ENCODE measurements at regions not wholly inside any gene's neighbourhood (a gene's known extent, or its start where the extent isn't known, plus 50 kb on each side); places are given as distances from the start of the nearest gene placed in this dataset.

DNA sequence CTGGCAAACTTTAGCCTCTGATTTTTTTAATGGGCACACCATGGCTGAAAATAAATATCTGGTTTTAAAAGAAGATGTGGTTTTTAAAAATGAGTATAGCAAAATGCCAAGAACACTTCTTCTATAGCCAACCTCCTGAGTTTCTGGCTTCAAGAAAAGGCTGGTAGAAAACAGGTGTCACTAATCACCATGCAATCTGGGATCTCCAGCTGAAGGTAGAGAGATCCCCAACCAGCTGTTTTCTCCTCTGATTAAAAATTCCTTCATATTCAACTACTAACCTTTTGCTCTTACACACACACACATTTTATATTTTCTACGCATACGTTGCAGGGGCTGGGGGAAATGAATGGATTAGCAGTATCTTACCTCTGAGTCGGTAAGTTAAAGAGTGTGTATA, 279.6 kb upstream of the ROBO2 start:
- BruUV-seq (replicated peaks): no TSS peak
- no peak for DNase-seq
- TF ChIP-seq, protein P1, sequence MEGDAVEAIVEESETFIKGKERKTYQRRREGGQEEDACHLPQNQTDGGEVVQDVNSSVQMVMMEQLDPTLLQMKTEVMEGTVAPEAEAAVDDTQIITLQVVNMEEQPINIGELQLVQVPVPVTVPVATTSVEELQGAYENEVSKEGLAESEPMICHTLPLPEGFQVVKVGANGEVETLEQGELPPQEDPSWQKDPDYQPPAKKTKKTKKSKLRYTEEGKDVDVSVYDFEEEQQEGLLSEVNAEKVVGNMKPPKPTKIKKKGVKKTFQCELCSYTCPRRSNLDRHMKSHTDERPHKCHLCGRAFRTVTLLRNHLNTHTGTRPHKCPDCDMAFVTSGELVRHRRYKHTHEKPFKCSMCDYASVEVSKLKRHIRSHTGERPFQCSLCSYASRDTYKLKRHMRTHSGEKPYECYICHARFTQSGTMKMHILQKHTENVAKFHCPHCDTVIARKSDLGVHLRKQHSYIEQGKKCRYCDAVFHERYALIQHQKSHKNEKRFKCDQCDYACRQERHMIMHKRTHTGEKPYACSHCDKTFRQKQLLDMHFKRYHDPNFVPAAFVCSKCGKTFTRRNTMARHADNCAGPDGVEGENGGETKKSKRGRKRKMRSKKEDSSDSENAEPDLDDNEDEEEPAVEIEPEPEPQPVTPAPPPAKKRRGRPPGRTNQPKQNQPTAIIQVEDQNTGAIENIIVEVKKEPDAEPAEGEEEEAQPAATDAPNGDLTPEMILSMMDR (IDR thresholded peaks at IDR 0.05; ENCODE audit: insufficient read depth in 1 of 2, low read depth in 1 of 2, low read length in 1 of 2, severe bottlenecking in 1 of 2, unreplicated experiment in 1 of 2): no peak
- H3K36me3 Mint-ChIP-seq (ENCODE audit: insufficient read depth, unreplicated experiment): no peaks in the 10 kb centered on the region
- peaks cover 6% of the 10 kb centered on the region for H3K4me1 Mint-ChIP-seq (ENCODE audit: low read depth, unreplicated experiment)
- CTCF ChIA-PET: no interaction called here
- POLR2A ChIA-PET: no interaction called here
- no peak overlapping the region for H3K27ac Mint-ChIP-seq (ENCODE audit: unreplicated experiment)
- H3K36me3 ChIP-seq (ENCODE audit: control insufficient read depth, insufficient read depth, low read length): no peaks in the 10 kb centered on the region
- H3K4me3 Mint-ChIP-seq (ENCODE audit: unreplicated experiment): no peak overlapping the region
- no peak overlapping the region for H3K4me3 ChIP-seq (ENCODE audit: low read depth, low read length)
- no peaks in the 10 kb centered on the region for H3K27me3 ChIP-seq (replicated peaks; ENCODE audit: control insufficient read depth, insufficient read depth, low read length)
- H3K9me3 Mint-ChIP-seq (ENCODE audit: unreplicated experiment): no peaks in the 10 kb centered on the region
- intact Hi-C loops (cut with micrococcal nuclease; ENCODE audit: unreplicated experiment): no loop called here
- H3K4me1 ChIP-seq: no peaks in the 10 kb centered on the region
- no peaks in the 10 kb centered on the region for H3K9me3 ChIP-seq
- no peaks in the 10 kb centered on the region for H3K27me3 Mint-ChIP-seq (ENCODE audit: insufficient read depth, unreplicated experiment)

DNA sequence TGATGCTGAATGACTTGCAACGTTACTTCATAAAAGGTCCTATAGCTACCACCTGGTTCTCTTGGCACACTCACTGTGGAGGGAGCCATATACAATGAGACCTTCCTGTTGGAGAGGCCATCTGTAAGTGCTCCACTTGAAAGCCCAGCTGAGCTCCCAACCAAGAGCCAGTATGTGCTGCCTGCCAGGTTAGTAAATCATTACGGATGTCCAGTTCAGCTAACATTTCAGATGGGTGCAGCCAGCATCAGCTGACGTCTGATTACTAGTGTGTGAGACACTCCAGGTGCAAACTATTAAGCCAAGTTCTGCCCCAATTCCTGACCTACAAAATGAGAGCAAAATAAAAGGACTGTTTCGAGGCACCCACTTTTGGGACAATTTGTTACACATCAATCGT, 274.4 kb upstream of the ROBO2 start:
- BruUV-seq (replicated peaks): no TSS peak

DNA sequence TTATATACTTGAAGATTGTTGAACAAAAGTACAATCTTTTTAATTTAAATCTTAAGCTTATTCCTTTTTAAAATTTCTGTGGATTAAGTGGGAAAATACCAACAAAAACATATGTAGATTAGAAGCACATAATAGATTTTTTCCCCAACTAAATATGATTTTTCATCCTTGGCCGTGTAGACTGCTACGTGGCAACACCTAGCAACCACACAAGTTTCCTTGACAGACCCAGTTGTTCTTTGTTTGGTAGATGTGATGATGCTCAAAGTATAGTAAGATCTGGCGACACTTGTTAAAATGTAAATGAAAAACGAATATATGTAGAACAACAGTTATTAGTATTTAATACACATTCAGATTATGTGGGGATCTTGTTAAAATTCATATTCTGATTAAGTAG, 271.0 kb upstream of the ROBO2 start:
- no peak overlapping the region for H3K4me3 ChIP-seq (ENCODE audit: low read depth, low read length)
- H3K4me1 ChIP-seq: no peaks in the 10 kb centered on the region
- H3K4me1 Mint-ChIP-seq (ENCODE audit: low read depth, unreplicated experiment): no peaks in the 10 kb centered on the region
- no peaks in the 10 kb centered on the region for H3K27me3 ChIP-seq (replicated peaks; ENCODE audit: control insufficient read depth, insufficient read depth, low read length)
- no peaks in the 10 kb centered on the region for H3K36me3 Mint-ChIP-seq (ENCODE audit: insufficient read depth, unreplicated experiment)
- intact Hi-C loops (cut with micrococcal nuclease; ENCODE audit: unreplicated experiment): no loop called here
- no peaks in the 10 kb centered on the region for H3K9me3 Mint-ChIP-seq (ENCODE audit: unreplicated experiment)
- ChIA-PET POLR2A (no interaction called here), CTCF (no interaction called here)
- TF ChIP-seq, protein P1 (IDR thresholded peaks at IDR 0.05; ENCODE audit: insufficient read depth in 1 of 2, low read depth in 1 of 2, low read length in 1 of 2, severe bottlenecking in 1 of 2, unreplicated experiment in 1 of 2): no peak
- H3K36me3 ChIP-seq (ENCODE audit: control insufficient read depth, insufficient read depth, low read length): no peaks in the 10 kb centered on the region
- no peak overlapping the region for H3K27ac Mint-ChIP-seq (ENCODE audit: unreplicated experiment)
- no TSS peak for BruUV-seq (replicated peaks)
- H3K27me3 Mint-ChIP-seq (ENCODE audit: insufficient read depth, unreplicated experiment): no peaks in the 10 kb centered on the region
- no peak for DNase-seq
- H3K4me3 Mint-ChIP-seq (ENCODE audit: unreplicated experiment): no peak overlapping the region
- no peaks in the 10 kb centered on the region for H3K9me3 ChIP-seq

More for the DNA sequence above, 274.4 kb upstream of the ROBO2 start:
- Histone ChIP-seq H3K4me3 (ENCODE audit: low read depth, low read length) (no peak overlapping the region), H3K36me3 (ENCODE audit: control insufficient read depth, insufficient read depth, low read length) (no peaks in the 10 kb centered on the region), H3K27me3 (replicated peaks; ENCODE audit: control insufficient read depth, insufficient read depth, low read length) (no peaks in the 10 kb centered on the region), H3K9me3 (no peaks in the 10 kb centered on the region), H3K4me1 (no peaks in the 10 kb centered on the region)
- no peak overlapping the region for H3K27ac Mint-ChIP-seq (ENCODE audit: unreplicated experiment)
- intact Hi-C loops (cut with micrococcal nuclease; ENCODE audit: unreplicated experiment): no loop called here
- no peak for DNase-seq
- CTCF ChIA-PET: no interaction called here
- H3K4me1 Mint-ChIP-seq (ENCODE audit: low read depth, unreplicated experiment): no peaks in the 10 kb centered on the region
- POLR2A ChIA-PET: no interaction called here
- no peaks in the 10 kb centered on the region for H3K36me3 Mint-ChIP-seq (ENCODE audit: insufficient read depth, unreplicated experiment)
- H3K9me3 Mint-ChIP-seq (ENCODE audit: unreplicated experiment): no peaks in the 10 kb centered on the region
- TF ChIP-seq, protein P1 (IDR thresholded peaks at IDR 0.05; ENCODE audit: insufficient read depth in 1 of 2, low read depth in 1 of 2, low read length in 1 of 2, severe bottlenecking in 1 of 2, unreplicated experiment in 1 of 2): no peak
- no peaks in the 10 kb centered on the region for H3K27me3 Mint-ChIP-seq (ENCODE audit: insufficient read depth, unreplicated experiment)
- no peak overlapping the region for H3K4me3 Mint-ChIP-seq (ENCODE audit: unreplicated experiment)

Measured in Caco-2 (cell line).